ENCODE measurements at regions not wholly inside any gene's neighbourhood (a gene's known extent, or its start where the extent isn't known, plus 50 kb on each side); places are given as distances from the start of the nearest gene placed in this dataset.

GRCh38 chr4:54940996-54941865 lies 184.2 kb downstream of the KDR start:
- DNase-seq = no peak
- ATAC-seq = no peak
- intact Hi-C loops (cut with DNase I) = no loop called here

- intact Hi-C loops (cut with DNase I) = no loop called here
- no peak for ATAC-seq
- no peak for DNase-seq
These were observed 187.9 kb downstream of the KDR start for GRCh38 chr4:54937501-54937900.

- intact Hi-C loops (cut with DNase I) = no loop called here
These were observed 191.8 kb downstream of the KDR start for GRCh38 chr4:54933579-54933978.

GRCh38 chr4:54930226-54930625 lies 195.2 kb downstream of the KDR start:
- DNase-seq = no peak
- intact Hi-C loops (cut with DNase I) = no loop called here
- ATAC-seq = peak; percentile 42 to 79

More at GRCh38 chr4:54933579-54933978, 191.8 kb downstream of the KDR start:
- DNase-seq (no peak), ATAC-seq (no peak)

- no peak for DNase-seq
These were observed 195.9 kb downstream of the KDR start for GRCh38 chr4:54929459-54929858.

GRCh38 chr4:54924891-54925290 lies 200.5 kb downstream of the KDR start:
- no peak for DNase-seq
- no peak for ATAC-seq
- intact Hi-C loops (cut with DNase I) = no loop called here

More at GRCh38 chr4:54929459-54929858, 195.9 kb downstream of the KDR start:
- ATAC-seq = peak; percentile 95
- intact Hi-C loops (cut with DNase I) = no loop called here

GRCh38 chr4:54915276-54915675 lies 210.1 kb downstream of the KDR start:
- intact Hi-C loops (cut with DNase I) = no loop called here
- DNase-seq = no peak
- ATAC-seq = no peak

- no peak for ATAC-seq
- intact Hi-C loops (cut with DNase I) = no loop called here
- no peak for DNase-seq
These were observed 210.6 kb downstream of the KDR start for GRCh38 chr4:54914781-54915180.

GRCh38 chr4:54913751-54914526 lies 211.5 kb downstream of the KDR start:
- ATAC-seq (peak in 1 of 2 donors; percentile 27), DNase-seq (peak; percentile 22)
- intact Hi-C loops (cut with DNase I) = no loop called here

- DNase-seq = no peak
- intact Hi-C loops (cut with DNase I) = no loop called here
- ATAC-seq = no peak
These were observed 213.2 kb downstream of the KDR start for GRCh38 chr4:54912155-54912554.

GRCh38 chr4:54909961-54910360 lies 215.4 kb downstream of the KDR start:
- ATAC-seq (no peak), DNase-seq (no peak)

GRCh38 chr4:54908763-54909162 lies 216.6 kb downstream of the KDR start:
- intact Hi-C loops (cut with DNase I) = no loop called here
- no peak for ATAC-seq
- DNase-seq = no peak

More at GRCh38 chr4:54909961-54910360, 215.4 kb downstream of the KDR start:
- intact Hi-C loops (cut with DNase I) = no loop called here

GRCh38 chr4:54904953-54905352 lies 220.4 kb downstream of the KDR start:
- intact Hi-C loops (cut with DNase I) = no loop called here
- no peak for ATAC-seq

GRCh38 chr4:54902976-54903375 lies 222.4 kb downstream of the KDR start:
- ATAC-seq = no peak
- intact Hi-C loops (cut with DNase I) = no loop called here
- no peak for DNase-seq

More at GRCh38 chr4:54904953-54905352, 220.4 kb downstream of the KDR start:
- DNase-seq = no peak

GRCh38 chr4:54902271-54902670 lies 223.1 kb downstream of the KDR start:
- no peak for DNase-seq
- intact Hi-C loops (cut with DNase I) = no loop called here
- no peak for ATAC-seq

GRCh38 chr4:54901202-54901601 lies 224.2 kb downstream of the KDR start:
- intact Hi-C loops (cut with DNase I) = no loop called here
- DNase-seq (no peak), ATAC-seq (no peak)

GRCh38 chr4:54898656-54899340 lies 226.6 kb downstream of the KDR start:
- no peak for ATAC-seq
- intact Hi-C loops (cut with DNase I) = no loop called here
- no peak for DNase-seq

- intact Hi-C loops (cut with DNase I) = no loop called here
- no peak for DNase-seq
- ATAC-seq = no peak
These were observed 227.3 kb downstream of the KDR start for GRCh38 chr4:54898056-54898562.

- ATAC-seq = no peak
- no peak for DNase-seq
- intact Hi-C loops (cut with DNase I) = no loop called here
These were observed 227.8 kb downstream of the KDR start for GRCh38 chr4:54897590-54897989.

GRCh38 chr4:54882616-54883015 lies 224.9 kb downstream of the KIT start:
- DNase-seq (no peak), ATAC-seq (no peak)
- intact Hi-C loops (cut with DNase I) = no loop called here
